ENCODE measurements at regions not wholly inside any gene's neighbourhood (a gene's known extent, or its start where the extent isn't known, plus 50 kb on each side); places are given as distances from the start of the nearest gene placed in this dataset.

DNA sequence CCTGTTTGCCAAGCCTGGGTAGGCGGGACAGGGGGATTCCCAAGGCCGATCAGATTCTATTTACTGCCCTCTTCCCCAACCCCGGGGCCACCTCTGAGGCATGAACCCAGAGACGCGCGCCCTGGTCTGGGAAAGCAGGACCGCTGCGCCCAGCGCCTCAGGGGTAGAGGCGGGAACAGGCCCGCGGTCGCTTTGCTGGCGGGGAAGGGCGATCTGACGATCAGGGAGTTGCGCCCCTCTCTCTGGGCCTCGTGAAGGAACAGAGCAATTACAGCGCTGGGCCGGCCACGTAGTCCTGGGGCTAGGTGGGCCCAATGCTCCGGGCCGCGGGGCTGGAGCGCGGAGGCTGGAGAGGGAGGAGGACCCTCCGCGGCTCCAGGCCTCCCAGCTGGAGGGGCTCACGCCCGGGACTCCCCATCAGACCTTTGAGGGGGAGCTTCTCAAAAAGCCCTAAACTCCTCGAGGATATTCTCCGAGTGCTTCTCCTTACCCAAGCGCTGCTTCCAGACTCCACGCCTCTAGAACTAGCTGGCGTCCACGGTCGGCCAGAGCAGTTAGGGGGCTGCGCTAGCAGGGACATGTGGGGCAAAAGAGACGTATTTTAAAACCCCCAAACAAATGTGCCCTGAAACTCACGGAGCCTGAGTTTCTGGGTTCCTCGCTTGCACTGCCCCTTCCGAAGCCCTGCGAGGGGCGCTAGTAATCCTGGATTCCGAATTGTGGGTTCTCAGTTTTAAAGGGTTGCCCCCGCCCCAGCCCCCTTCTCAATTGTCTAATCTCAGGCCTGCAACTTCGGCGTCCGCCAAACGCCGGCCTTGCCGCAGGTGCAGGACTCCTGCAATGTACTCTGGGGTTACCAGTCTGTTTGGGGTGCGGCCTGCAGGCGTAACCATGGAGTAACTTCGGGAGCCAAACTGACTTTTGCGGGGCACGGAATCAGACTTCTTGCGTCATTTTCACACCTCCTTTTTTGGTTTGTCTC lies 57.6 kb downstream of the TMEM174 start:
- no peak for ATAC-seq
- Mint-ChIP-seq H3K9me3 (no peaks in the 10 kb centered on the region), H3K4me1 (peaks cover 8 to 34% (median 31%) of the 10 kb centered on the region in 4 donors), H3K4me3 (peak overlapping the region in 1 of 10 donors; percentile 19), H3K36me3 (peaks cover 0 to 2% (median 0%) of the 10 kb centered on the region in 3 donors), H3K27ac (peak overlapping the region in 1 of 10 donors; percentile 24), H3K27me3 (peaks cover 51 to 97% (median 68%) of the 10 kb centered on the region in 5 donors)
- no peak for DNase-seq
- POLR2A ChIA-PET: no interaction called here

GRCh38 chr5:73229271-73229670 lies 56.3 kb downstream of the TMEM174 start:
- POLR2A ChIA-PET: no interaction called here
- H3K36me3 Mint-ChIP-seq: peaks cover 0 to 2% (median 0%) of the 10 kb centered on the region in 3 donors
- H3K4me3 Mint-ChIP-seq: no peak overlapping the region
- ATAC-seq (no peak), DNase-seq (no peak)
- no peaks in the 10 kb centered on the region for H3K9me3 Mint-ChIP-seq
- H3K27ac Mint-ChIP-seq: no peak overlapping the region
- peaks cover 51 to 97% (median 70%) of the 10 kb centered on the region in 5 donors for H3K27me3 Mint-ChIP-seq
- peaks cover 8 to 31% (median 26%) of the 10 kb centered on the region in 4 donors for H3K4me1 Mint-ChIP-seq

- Mint-ChIP-seq H3K4me1 (peaks cover 7 to 21% (median 19%) of the 10 kb centered on the region in 4 donors), H3K9me3 (no peaks in the 10 kb centered on the region), H3K27me3 (peaks cover 46 to 96% (median 71%) of the 10 kb centered on the region in 5 donors), H3K4me3 (no peak overlapping the region), H3K36me3 (no peaks in the 10 kb centered on the region), H3K27ac (no peak overlapping the region)
- DNase-seq (no peak), ATAC-seq (no peak)
- POLR2A ChIA-PET: no interaction called here
Observed at GRCh38 chr5:73228052-73228451, 55.1 kb downstream of the TMEM174 start.

All from naive thymus-derived CD8-positive, alpha-beta T cell (primary cell).